HG03460 (cell line): ENCODE measurements at regions not wholly inside any gene's neighbourhood (a gene's known extent, or its start where the extent isn't known, plus 50 kb on each side); places are given as distances from the start of the nearest gene placed in this dataset.
"Not testable (repeated sequence)": the region's sequence is repeated elsewhere in the genome, so short reads cannot be mapped to it uniquely, and the experiment has no call there.

Experiments used
- ATAC-seq: cut with Tn5 transposase; IDR thresholded peaks from one replicate; pipeline ENCODE4 v1.9.1; 2021; ENCODE audit not compliant: unreplicated experiment

DNA sequence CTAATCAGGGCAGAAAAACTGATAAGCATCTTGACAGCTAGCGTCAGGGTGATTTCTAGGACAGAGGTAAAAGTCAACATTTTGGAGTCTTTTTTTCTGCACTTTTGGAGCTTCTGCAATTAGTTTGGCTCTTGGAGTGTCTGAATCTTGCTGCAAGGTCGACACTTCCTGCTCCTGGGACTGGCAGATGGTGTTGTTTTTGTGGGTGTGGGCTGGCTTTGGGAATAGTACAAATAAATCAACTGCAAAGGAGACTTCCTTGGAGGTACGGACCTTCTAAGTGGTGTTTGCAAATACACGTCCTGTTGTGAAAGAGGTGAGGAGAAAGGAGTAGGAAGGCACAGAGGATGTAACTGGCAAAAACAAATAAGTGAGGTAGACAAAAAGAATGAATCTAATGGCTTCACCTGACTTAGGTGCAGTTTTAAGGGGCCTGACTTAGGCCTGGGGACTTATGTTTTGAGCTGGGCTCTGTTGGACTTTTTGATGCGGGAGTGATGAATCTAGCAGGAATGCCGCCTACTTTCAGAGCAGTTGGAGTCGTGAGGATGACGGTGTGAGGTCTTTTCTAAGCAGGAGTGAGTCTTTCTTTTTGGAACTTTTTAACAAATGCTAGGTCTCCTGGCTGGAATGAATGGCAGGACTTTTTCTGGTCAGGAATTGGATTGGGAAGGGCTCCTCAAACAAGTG is 195.1 kb downstream of the OTOP1 start:
- not testable (repeated sequence) for ATAC-seq

DNA sequence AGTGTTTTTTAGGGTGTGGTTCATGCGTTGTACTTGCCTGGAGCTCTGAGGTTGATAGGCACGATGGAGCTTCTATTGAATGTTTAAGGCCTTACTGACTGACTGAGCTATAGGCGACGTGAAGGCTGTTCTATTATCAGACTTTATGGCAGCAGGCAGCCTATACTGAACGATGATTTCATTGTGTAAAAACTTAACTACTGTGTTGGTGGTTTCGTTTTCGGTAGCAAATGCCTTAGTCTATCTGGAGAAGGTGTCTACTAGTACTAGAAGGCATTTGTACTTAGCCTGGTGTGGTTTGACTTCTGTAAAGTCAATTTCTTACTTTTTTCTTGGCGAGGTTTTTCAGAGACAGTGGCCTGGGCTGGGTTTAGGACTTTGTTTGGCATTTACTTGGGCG is 194.4 kb downstream of the OTOP1 start:
- ATAC-seq: not testable (repeated sequence)

DNA sequence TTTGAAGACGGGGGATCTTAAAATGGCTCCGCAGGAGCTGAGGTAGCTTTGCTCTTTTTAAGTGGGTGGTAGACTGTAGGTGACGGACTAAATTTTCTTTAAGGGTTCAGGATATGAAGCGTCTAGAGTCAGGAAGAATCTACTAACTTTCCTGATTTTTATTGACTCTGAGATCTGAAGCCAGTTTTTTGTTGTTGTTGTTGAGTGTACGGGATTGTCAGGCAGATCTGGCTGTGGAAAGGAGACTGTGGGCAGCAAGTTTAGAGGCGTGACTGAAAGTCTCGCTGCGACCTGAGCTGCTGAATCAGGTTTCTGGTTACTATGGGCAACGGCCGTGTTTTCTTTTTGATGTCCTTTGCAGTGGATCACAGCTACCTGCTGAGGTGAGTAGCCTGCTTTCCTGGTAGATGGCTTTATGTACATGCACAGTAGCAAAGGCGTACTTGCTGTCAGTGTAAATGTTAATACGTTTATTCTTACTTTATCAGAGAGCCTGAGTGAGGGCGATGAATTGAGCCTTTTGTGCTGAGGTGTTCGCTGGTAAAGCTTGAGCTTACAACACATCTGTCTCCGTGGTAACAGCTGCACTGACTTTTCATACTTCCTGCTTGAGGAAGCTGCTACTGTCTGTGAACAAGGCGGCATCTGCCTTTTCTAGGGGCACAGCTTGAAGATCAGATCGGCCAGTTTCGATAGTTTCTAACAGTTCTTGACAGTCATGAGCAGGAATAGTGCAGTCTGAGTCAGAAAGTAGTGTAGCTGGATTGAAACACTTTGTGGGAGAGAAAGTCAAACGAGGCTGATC is 193.7 kb downstream of the OTOP1 start:
- not testable (repeated sequence) for ATAC-seq

- ATAC-seq: not testable (repeated sequence)
Measured at GRCh38 chr4:4037399-4038138, 189.2 kb downstream of the OTOP1 start.

- ATAC-seq: not testable (repeated sequence)
Measured at GRCh38 chr4:4045823-4046222, 180.9 kb downstream of the OTOP1 start.

- ATAC-seq: not testable (repeated sequence)
Measured at GRCh38 chr4:4046686-4047085, 180.0 kb downstream of the OTOP1 start.

DNA sequence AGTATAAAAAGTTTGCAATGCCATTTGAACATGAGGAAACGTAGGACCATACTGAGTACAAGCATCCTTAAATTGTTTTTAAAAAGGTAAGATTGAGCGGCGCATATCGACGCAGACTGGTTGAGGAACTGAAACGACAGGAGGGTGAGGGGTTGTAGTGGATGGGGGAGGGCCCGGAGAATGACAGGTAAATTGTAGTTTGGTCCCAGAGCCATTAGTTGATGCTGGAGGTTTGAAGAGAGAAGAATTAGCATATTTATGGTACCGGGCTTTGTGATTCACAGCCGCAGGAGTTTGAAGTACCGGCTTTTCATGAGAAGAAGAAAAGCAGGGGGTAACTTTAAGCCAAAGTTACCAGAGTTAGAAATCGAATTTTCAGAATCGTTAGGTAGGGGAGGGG is 179.5 kb downstream of the OTOP1 start:
- ATAC-seq: not testable (repeated sequence)

- not testable (repeated sequence) for ATAC-seq
Measured at GRCh38 chr4:4048227-4048626, 178.5 kb downstream of the OTOP1 start.

DNA sequence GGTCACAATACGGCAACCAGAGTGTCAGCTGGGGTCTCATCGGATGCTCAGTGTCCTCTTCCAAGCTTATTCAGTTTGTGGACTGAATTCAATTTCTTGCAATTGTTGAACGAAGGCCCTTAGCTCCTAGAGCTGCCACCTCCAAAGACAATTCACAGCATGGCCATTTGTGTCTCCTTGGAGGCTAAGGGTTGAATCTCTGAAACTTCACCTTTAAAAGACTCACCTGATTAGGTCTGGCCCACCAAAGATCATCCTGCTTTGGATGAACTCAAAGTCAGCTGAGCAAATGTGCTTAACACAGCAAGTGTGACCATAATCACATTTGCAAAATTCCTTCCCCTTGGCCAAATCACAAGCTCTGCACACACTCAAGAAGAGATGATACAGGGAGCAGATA is 175.9 kb downstream of the OTOP1 start:
- not testable (repeated sequence) for ATAC-seq

DNA sequence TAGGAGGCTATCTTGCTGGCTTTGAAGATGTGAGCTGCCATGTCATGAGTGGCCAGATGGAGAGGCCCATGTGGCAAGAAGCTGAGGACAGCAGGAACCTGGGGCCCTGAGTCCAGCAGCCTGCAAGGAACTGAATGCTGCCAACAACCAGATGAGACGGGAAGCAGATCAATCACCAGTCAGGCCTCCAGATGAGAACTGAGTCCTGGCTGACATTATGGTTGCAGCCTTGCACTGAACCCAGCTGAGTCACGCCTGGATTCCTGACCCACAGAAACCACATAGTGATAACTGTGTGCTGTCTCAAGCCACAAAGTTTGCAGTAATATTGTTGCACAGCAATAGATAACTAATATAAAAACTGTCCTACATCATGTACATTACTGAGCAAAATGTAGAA is 173.8 kb downstream of the OTOP1 start:
- ATAC-seq: not testable (repeated sequence)

DNA sequence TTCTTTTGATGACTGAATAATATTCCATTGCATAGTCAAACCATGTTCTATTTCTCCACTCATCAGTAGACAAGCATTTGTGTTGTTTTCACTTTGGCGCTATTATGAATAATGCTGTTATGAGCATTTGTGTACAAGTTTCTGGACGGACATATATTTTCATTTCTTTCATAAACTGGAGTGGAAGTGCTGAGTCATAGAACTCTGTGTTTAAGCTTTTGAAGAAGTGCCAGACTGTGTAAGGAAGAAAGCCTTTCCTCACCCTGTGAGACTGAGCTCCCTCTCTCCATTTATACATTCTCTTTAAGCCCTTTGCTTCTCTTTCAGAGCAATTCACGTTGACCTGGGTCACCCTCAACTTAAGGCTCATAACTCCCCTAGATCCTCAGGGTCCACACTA is 169.5 kb downstream of the OTOP1 start:
- not testable (repeated sequence) for ATAC-seq

- ATAC-seq: not testable (repeated sequence)
Measured at GRCh38 chr4:4084171-4084570, 142.6 kb downstream of the OTOP1 start.

DNA sequence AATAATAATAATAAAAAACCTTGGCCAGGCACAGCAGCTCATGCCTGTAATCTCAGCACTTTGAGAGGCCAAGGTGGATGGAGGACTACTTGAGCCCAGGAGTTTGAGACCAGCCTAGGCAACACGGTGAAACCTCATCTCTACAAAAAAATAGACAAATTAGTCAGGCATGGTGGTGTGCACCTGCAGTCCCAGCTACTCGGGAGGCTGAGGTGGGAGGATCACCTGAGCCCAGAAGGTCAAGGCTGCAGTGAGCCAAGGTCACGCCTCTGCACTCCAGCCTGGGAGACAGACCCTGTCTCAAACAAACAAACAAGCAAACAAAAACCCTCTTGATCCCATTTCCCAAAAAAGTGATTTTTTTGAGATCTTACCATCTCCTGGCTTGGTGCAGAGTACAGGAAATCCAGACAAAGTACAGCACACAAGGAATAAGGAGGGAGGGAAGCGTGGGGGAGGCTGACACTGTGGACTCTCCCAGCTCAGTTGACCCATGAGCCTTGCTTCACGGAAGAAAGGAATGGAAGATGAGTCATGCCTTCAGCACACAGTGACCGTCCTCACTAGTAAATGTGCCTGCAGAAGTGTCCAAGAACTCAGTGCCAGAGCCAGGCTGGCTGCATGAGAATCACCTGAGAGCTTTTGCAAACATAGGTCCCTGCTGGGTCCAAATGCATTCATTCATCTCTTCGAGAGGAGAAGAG is 136.9 kb downstream of the OTOP1 start:
- not testable (repeated sequence) for ATAC-seq

GRCh38 chr4:4090720-4091119 is 136.0 kb downstream of the OTOP1 start:
- not testable (repeated sequence) for ATAC-seq

GRCh38 chr4:4092159-4092558 is 134.6 kb downstream of the OTOP1 start:
- ATAC-seq: not testable (repeated sequence)

DNA sequence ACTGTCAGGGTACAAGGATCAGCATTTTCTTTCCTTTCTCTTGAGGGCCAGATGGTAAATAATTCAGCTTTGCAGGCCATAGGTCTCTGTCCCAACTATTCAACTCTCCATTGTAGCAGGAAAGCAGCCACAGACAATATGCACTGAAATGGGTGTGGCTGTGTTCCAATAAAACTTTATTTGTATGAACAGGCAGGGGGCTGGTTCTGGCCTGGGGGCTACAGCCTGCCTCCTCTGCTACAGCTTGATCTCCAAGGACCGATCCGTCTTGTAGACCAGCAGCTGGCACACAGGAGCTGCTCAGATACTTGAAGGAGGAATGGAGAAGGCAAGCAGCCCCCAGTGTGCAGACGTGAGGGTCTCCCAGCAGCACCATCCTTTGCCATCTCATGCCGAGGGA is 127.1 kb downstream of the OTOP1 start:
- not testable (repeated sequence) for ATAC-seq

DNA sequence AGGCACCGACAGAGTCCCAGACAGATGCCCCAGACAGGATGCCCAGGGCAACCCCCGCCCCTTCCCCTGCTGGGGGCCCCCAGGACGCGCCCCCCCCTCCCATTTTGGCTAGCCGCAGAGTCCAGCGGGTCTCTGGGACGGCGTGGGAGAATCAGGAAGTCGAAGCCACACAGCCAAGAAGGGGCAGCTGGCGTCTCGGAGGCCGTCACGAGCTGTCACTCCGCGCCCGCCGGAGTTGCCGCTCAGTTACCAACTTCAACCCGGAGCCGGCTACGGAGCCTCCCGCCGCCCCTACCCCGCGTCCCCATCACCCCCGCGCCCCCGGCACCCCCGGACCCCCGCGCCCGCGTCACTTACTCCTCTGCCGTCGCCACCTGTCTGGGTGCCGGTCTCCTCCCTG is 119.8 kb downstream of the OTOP1 start:
- ATAC-seq: not testable (repeated sequence)

GRCh38 chr4:4107411-4108107 is 119.2 kb downstream of the OTOP1 start:
- not testable (repeated sequence) for ATAC-seq

DNA sequence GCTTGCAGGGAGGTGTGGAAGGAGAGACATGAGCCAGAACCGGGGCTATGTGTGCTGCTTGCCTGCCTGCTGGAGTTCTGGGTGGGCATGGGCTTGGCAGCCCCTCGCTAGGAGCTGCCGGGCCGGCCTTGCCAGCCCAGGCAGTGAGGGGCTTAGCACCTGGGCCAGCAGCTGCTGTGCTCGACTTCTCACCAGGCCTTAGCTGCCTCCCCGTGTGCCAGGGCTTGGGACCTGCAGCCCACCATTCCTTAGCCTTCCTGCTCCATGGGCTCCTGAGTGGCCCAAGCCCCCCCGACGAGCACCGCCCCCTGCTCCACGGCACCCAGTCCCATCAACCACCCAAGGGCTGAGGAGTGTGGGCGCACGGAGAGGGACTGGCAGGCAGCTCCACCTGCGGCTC is 111.3 kb downstream of the OTOP1 start:
- ATAC-seq: not testable (repeated sequence)

DNA sequence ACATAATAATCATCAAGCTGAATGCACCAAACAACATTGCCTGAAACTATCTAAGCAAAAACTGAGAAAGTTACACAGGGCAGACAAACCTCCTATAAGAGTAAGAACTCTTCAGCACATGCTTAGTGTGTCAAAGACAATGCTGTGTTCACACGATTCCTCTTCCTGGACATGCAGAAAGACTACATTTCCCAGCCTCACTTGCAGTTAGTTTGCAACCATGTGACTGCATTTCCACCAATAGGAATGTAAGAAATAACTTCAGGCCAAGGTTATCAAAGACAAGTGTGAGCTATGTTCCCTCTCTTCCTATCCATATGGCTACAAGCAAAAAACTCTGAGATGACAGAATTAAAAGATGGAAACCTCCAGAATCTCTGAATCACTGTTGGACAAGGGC is 109.8 kb downstream of the OTOP1 start:
- not testable (repeated sequence) for ATAC-seq
